H1 (cell line): ENCODE measurements at regions not wholly inside any gene's neighbourhood (a gene's known extent, or its start where the extent isn't known, plus 50 kb on each side); places are given as distances from the start of the nearest gene placed in this dataset.

ENCODE experiments used
- CTCF ChIA-PET: fragments of 300-600 bp; sonication (Branson Sonifier 250); formaldehyde crosslinking; loops from one replicate; lab custom pipeline; 2021; ENCODE audit not compliant: partially characterized antibody; lab: Charles Lee
- POLR2A ChIA-PET: fragments of 300-600 bp; sonication (Branson Sonifier 250); formaldehyde crosslinking; loops from one replicate; lab custom pipeline; 2021; ENCODE audit warnings: inconsistent platforms; ENCODE audit not compliant: partially characterized antibody; lab: Charles Lee
- DNase-seq, 2 experiments: peaks; one replicate each; pipeline versions ENCODE4 v3.0.0 to v3.0.0-alpha.2; 2010 to 2022; ENCODE audit warnings: low spot score in 2 of 2, low read depth in 1 of 2, mixed read lengths in 1 of 2
- FAIRE-seq: peaks from 2 replicates; lab custom pipeline; 2011; peaks lifted over from hg19 to GRCh38; lab: Jason Lieb, UNC
- H2AFZ ChIP-seq: 2 replicates; pipeline ENCODE4 v1.8.1; 2012; ENCODE audit warnings: low read length, inconsistent platforms
- H2AK5ac ChIP-seq: 2 replicates; pipeline ENCODE4 v1.6.1; 2013; ENCODE audit warnings: low read depth, low read length
- H2BK120ac ChIP-seq: replicated peaks from 2 replicates; pipeline ENCODE3; 2013; ENCODE audit warnings: low read depth, low read length, inconsistent platforms
- H2BK12ac ChIP-seq: 2 replicates; pipeline ENCODE4 v1.6.1; 2013; ENCODE audit warnings: low read depth, low read length
- H2BK15ac ChIP-seq: 2 replicates; pipeline ENCODE4 v1.6.1; 2013; ENCODE audit warnings: low read length
- H2BK20ac ChIP-seq: 2 replicates; pipeline ENCODE4 v1.6.1; 2013; ENCODE audit warnings: low read length
- H2BK5ac ChIP-seq: 2 replicates; pipeline ENCODE4 v1.6.1; 2013; ENCODE audit warnings: low read depth, low read length
- H3K14ac ChIP-seq: 2 replicates; pipeline ENCODE4 v1.6.1; 2013; ENCODE audit warnings: inconsistent platforms; ENCODE audit not compliant: insufficient read length
- H3K18ac ChIP-seq: 2 replicates; pipeline ENCODE4 v1.6.1; 2013; ENCODE audit warnings: low read length; ENCODE audit errors: extremely low read depth
- H3K23ac ChIP-seq: 2 replicates; pipeline ENCODE4 v1.6.1; 2013; ENCODE audit warnings: inconsistent platforms; ENCODE audit not compliant: insufficient read length
- H3K23me2 ChIP-seq: 2 replicates; pipeline ENCODE4 v1.6.1; 2013; ENCODE audit warnings: low read depth, low read length
- H3K27ac ChIP-seq: 2 replicates; pipeline ENCODE4 v1.6.1; 2011; ENCODE audit warnings: low read depth, low read length, inconsistent platforms
- H3K27me3 ChIP-seq, 4 experiments: replicated peaks in 1 of 4; 1 replicate in 1 of 4; 2 replicates in 3 of 4; pipeline versions ENCODE4 v1.6.1 to v1.8.1; 2011 to 2013; ENCODE audit warnings: low read length in 3 of 4, mild to moderate bottlenecking in 3 of 4, inconsistent platforms in 2 of 4, mixed read lengths in 2 of 4, moderate library complexity in 1 of 4; ENCODE audit not compliant: control insufficient read depth in 3 of 4, insufficient read depth in 3 of 4; ENCODE audit errors: extremely low read depth in 1 of 4
- H3K36me3 ChIP-seq, 4 experiments: 2 replicates each; pipeline versions ENCODE4 v1.6.1 to v1.8.1; 2011 to 2013; ENCODE audit warnings: mild to moderate bottlenecking in 4 of 4, low read length in 3 of 4, moderate library complexity in 2 of 4, control low read depth in 1 of 4, inconsistent platforms in 1 of 4; ENCODE audit not compliant: insufficient read depth in 4 of 4, control insufficient read depth in 2 of 4
- H3K4ac ChIP-seq: replicated peaks from 2 replicates; pipeline ENCODE3; 2013; ENCODE audit warnings: low read length, low read depth, mixed read lengths, inconsistent platforms; ENCODE audit not compliant: insufficient read length
- H3K4me1 ChIP-seq, 4 experiments: replicated peaks in 1 of 4; 1 replicate in 1 of 4; 2 replicates in 3 of 4; pipeline versions ENCODE4 v1.6.1 to v1.8.1; 2011 to 2013; ENCODE audit warnings: low read length in 3 of 4, inconsistent platforms in 2 of 4, mixed read lengths in 1 of 4; ENCODE audit not compliant: insufficient read depth in 4 of 4, control insufficient read depth in 3 of 4
- H3K4me2 ChIP-seq, 2 experiments: 2 replicates each; pipeline versions ENCODE4 v1.6.1 to v1.8.1; 2011 to 2013; ENCODE audit warnings: low read depth in 2 of 2, low read length in 2 of 2, control low read depth in 1 of 2, inconsistent platforms in 1 of 2, mild to moderate bottlenecking in 1 of 2; ENCODE audit not compliant: insufficient read depth in 1 of 2
- H3K4me3 ChIP-seq, 4 experiments: fragments of 200-600, 300-600 bp in 1 of 4; sonication (generic), shearing (Covaris generic), sonication (Bioruptor Twin) in 1 of 4; 2 replicates each; pipeline versions ENCODE4 v1.5.1 to v1.8.1; 2011 to 2016; ENCODE audit warnings: low read length in 4 of 4, low read depth in 3 of 4, control low read depth in 2 of 4, inconsistent platforms in 2 of 4, mild to moderate bottlenecking in 2 of 4, mixed read lengths in 1 of 4, moderate library complexity in 1 of 4; ENCODE audit not compliant: insufficient read depth in 2 of 4; ENCODE audit errors: extremely low read depth in 1 of 4
- H3K56ac ChIP-seq: replicated peaks from 2 replicates; pipeline ENCODE3; 2013; ENCODE audit warnings: low read depth, mild to moderate bottlenecking, mixed read lengths, low read length, inconsistent platforms; ENCODE audit not compliant: insufficient read length
- H3K79me1 ChIP-seq: 2 replicates; pipeline ENCODE4 v1.6.1; 2013; ENCODE audit warnings: low read depth, low read length, control low read depth
- H3K79me2 ChIP-seq, 2 experiments: 2 replicates each; pipeline versions ENCODE4 v1.6.1 to v1.8.1; 2012 to 2013; ENCODE audit warnings: low read length in 2 of 2, mild to moderate bottlenecking in 2 of 2, inconsistent platforms in 1 of 2; ENCODE audit not compliant: insufficient read depth in 2 of 2, control insufficient read depth in 1 of 2
- H3K9ac ChIP-seq, 4 experiments: replicated peaks in 1 of 4; 1 replicate in 1 of 4; 2 replicates in 3 of 4; pipeline versions ENCODE4 v1.6.1 to v1.8.1; 2011 to 2013; ENCODE audit warnings: low read depth in 3 of 4, low read length in 3 of 4, control low read depth in 2 of 4, mild to moderate bottlenecking in 2 of 4, moderate library complexity in 2 of 4, inconsistent platforms in 1 of 4; ENCODE audit errors: extremely low read depth in 1 of 4
- H3K9me3 ChIP-seq, 2 experiments: 2 replicates each; pipeline versions ENCODE4 v1.6.1 to v1.8.1; 2012 to 2013; ENCODE audit warnings: mild to moderate bottlenecking in 2 of 2, moderate library complexity in 2 of 2, control low read depth in 1 of 2, inconsistent platforms in 1 of 2, low read depth in 1 of 2, low read length in 1 of 2, mixed read lengths in 1 of 2; ENCODE audit not compliant: insufficient read depth in 2 of 2
- H4K20me1 ChIP-seq, 2 experiments: replicated peaks in 1 of 2; 2 replicates each; pipeline versions ENCODE3 to v1.8.1; 2011 to 2013; ENCODE audit warnings: inconsistent platforms in 2 of 2, low read length in 2 of 2, mild to moderate bottlenecking in 1 of 2; ENCODE audit not compliant: insufficient read depth in 2 of 2, control insufficient read depth in 1 of 2
- H4K5ac ChIP-seq: 2 replicates; pipeline ENCODE4 v1.6.1; 2013; ENCODE audit warnings: low read length, low read depth, mixed read lengths, inconsistent platforms; ENCODE audit not compliant: insufficient read length
- H4K8ac ChIP-seq: 2 replicates; pipeline ENCODE4 v1.8.0; 2013; ENCODE audit warnings: mild to moderate bottlenecking, moderate library complexity, low read length, inconsistent platforms; ENCODE audit not compliant: insufficient read depth; ENCODE audit errors: extremely low read depth
- H4K91ac ChIP-seq: replicated peaks from 2 replicates; pipeline ENCODE3; 2013; ENCODE audit warnings: low read length, mixed read lengths, inconsistent platforms; ENCODE audit not compliant: insufficient read length
- CBX5 ChIP-seq: fragments of 300-800, 300-1000 bp; sonication (generic); IDR thresholded peaks from 2 replicates; pipeline ENCODE4 v1.7.1; 2016; ENCODE audit warnings: antibody characterized with exemption, low read length, low read depth
- CHD1 ChIP-seq: IDR thresholded peaks from 2 replicates; pipeline ENCODE4 v1.6.1; 2012; ENCODE audit warnings: low read depth, low read length, improper control_type of control experiment
- CREB1 ChIP-seq: IDR thresholded peaks from 2 replicates; pipeline ENCODE4 v1.6.1; 2012; ENCODE audit warnings: inconsistent platforms
- CTBP2 ChIP-seq: IDR thresholded peaks from 2 replicates; pipeline ENCODE4 v1.7.0; 2011; ENCODE audit warnings: borderline replicate concordance, mild to moderate bottlenecking, moderate library complexity, mixed read lengths, low read length; ENCODE audit not compliant: insufficient read depth, insufficient read length
- GABPA ChIP-seq: IDR thresholded peaks from 2 replicates; pipeline ENCODE4 v1.6.1; 2011; ENCODE audit warnings: mild to moderate bottlenecking, low read length, moderate library complexity, borderline replicate concordance; ENCODE audit not compliant: insufficient read depth
- HDAC2 ChIP-seq, 2 experiments: fragments of 300-600 bp in 1 of 2; sonication (generic) in 1 of 2; IDR thresholded peaks; 2 replicates each; pipeline ENCODE4 v1.6.1; 2011 to 2012; ENCODE audit warnings: low read depth in 2 of 2, low read length in 2 of 2, mild to moderate bottlenecking in 2 of 2, moderate library complexity in 2 of 2, borderline replicate concordance in 1 of 2, inconsistent platforms in 1 of 2
- JUN ChIP-seq: IDR thresholded peaks from 2 replicates; pipeline ENCODE4 v1.6.1; 2011; ENCODE audit warnings: low read depth, mild to moderate bottlenecking, improper control_type of control experiment, low read length
- RAD21 ChIP-seq, 2 experiments: IDR thresholded peaks in 1 of 2; conservative IDR thresholded peaks in 1 of 2; 2 replicates each; pipeline ENCODE4 v1.6.1; 2011; ENCODE audit warnings: low read depth in 2 of 2, low read length in 2 of 2, improper control_type of control experiment in 1 of 2, inconsistent platforms in 1 of 2, mild to moderate bottlenecking in 1 of 2, moderate library complexity in 1 of 2
- SIN3A ChIP-seq, 2 experiments: IDR thresholded peaks in 1 of 2; conservative IDR thresholded peaks in 1 of 2; 2 replicates each; pipeline ENCODE4 v1.6.1; 2011 to 2012; ENCODE audit warnings: low read length in 2 of 2, improper control_type of control experiment in 1 of 2, low read depth in 1 of 2, mild to moderate bottlenecking in 1 of 2
- SIRT6 ChIP-seq: IDR thresholded peaks from one replicate; pipeline ENCODE4 v1.7.1; 2012; ENCODE audit warnings: low read length, inconsistent platforms
- SIX5 ChIP-seq: IDR thresholded peaks from 2 replicates; pipeline ENCODE4 v1.6.1; 2011; ENCODE audit warnings: mild to moderate bottlenecking, low read depth, low read length
- WGBS, 2 experiments: shearing (Covaris generic) in 1 of 2; methylation state at CpG; one replicate each; pipeline versions ENCODE4 v1.1.6 to v1.1.7; 2013 to 2015; ENCODE audit warnings: low lambda C conversion rate in 2 of 2, mixed read lengths in 2 of 2, inconsistent platforms in 1 of 2, low coverage in 1 of 2, missing lambda C conversion rate in 1 of 2; ENCODE audit not compliant: insufficient replicate concordance in 2 of 2, insufficient coverage in 1 of 2, insufficient read length in 1 of 2; ENCODE audit errors: extremely low coverage in 1 of 2, missing lambda C conversion rate in 1 of 2; 5-methylcytosine and 5-hydroxymethylcytosine counted together

GRCh38 chr6:1145768-1146218, 166.1 kb upstream of the FOXQ1 start:
- peaks cover 0 to 2% of the 10 kb centered on the region in 2 experiments for H4K20me1 ChIP-seq
- no peak overlapping the region for H3K4me2 ChIP-seq
- POLR2A ChIA-PET = no interaction called here
- no peaks in the 10 kb centered on the region for H3K9me3 ChIP-seq
- H2BK15ac ChIP-seq = no peak overlapping the region
- H2BK5ac ChIP-seq = no peak overlapping the region
- H3K79me1 ChIP-seq = no peaks in the 10 kb centered on the region
- H2AK5ac ChIP-seq = no peak overlapping the region
- H2BK20ac ChIP-seq = no peak overlapping the region
- no peak overlapping the region for H3K4me3 ChIP-seq
- no peaks in the 10 kb centered on the region for H3K27me3 ChIP-seq
- no peak overlapping the region for H3K23ac ChIP-seq
- TF ChIP-seq JUN (no peak), RAD21 (IDR thresholded peaks at IDR 0.05 in 1 of 2, conservative IDR thresholded peaks at IDR 0.05 in 1 of 2; ENCODE audit: low read depth in 2 of 2, low read length in 2 of 2) (no peak), CBX5 (no peak), CHD1 (no peak), CTBP2 (no peak), GABPA (no peak), CREB1 (no peak), SIX5 (no peak), HDAC2 (IDR thresholded peaks at IDR 0.05; ENCODE audit: borderline replicate concordance in 1 of 2, low read depth in 2 of 2, low read length in 2 of 2) (no peak), SIN3A (conservative IDR thresholded peaks at IDR 0.05 in 1 of 2, IDR thresholded peaks at IDR 0.05 in 1 of 2; ENCODE audit: low read depth in 1 of 2, low read length in 2 of 2) (no peak), SIRT6 (no peak)
- no peak for DNase-seq
- H3K4me1 ChIP-seq = no peaks in the 10 kb centered on the region
- no peaks in the 10 kb centered on the region for H3K23me2 ChIP-seq
- H3K56ac ChIP-seq = no peak overlapping the region
- H3K4ac ChIP-seq = no peak overlapping the region
- WGBS, 2 experiments = 91% methylated on average over 8 of the region's 8 CpGs; no CpG with 5 or more reads in 1 of the 2 experiments
- H4K91ac ChIP-seq = no peak overlapping the region
- H2BK120ac ChIP-seq = no peak overlapping the region
- H3K79me2 ChIP-seq = no peaks in the 10 kb centered on the region
- no peak overlapping the region for H2BK12ac ChIP-seq
- H2AFZ ChIP-seq = no peak overlapping the region
- H3K27ac ChIP-seq = no peak overlapping the region
- H3K14ac ChIP-seq = no peak overlapping the region
- 0 out of 7 replicates have a peak overlapping the region, but pooled peaks of 1 of the 4 experiments have one; percentile 13 for H3K9ac ChIP-seq
- CTCF ChIA-PET = interaction anchor here (1.2 to 1.6 kb wide), 2 partner anchors 13 to 14 kb away, joined by 4 to 5 read pairs; no protein-coding TSS in a partner anchor
- H3K18ac ChIP-seq = no peak overlapping the region
- no peak overlapping the region for H4K5ac ChIP-seq
- no peaks in the 10 kb centered on the region for H3K36me3 ChIP-seq
- no peak overlapping the region for H4K8ac ChIP-seq
- FAIRE-seq = no peak
